NCI-H460 (cell line): ENCODE measurements at regions not wholly inside any gene's neighbourhood (a gene's known extent, or its start where the extent isn't known, plus 50 kb on each side); places are given as distances from the start of the nearest gene placed in this dataset.

Experiments used
- DNase-seq: peaks from one replicate; pipeline ENCODE4 v3.0.0-alpha.2; 2016; ENCODE audit warnings: low read depth; ENCODE audit errors: extremely low read depth

- no peak for DNase-seq
Observed at GRCh38 chr7:11290863-11291262, 317.2 kb downstream of the PHF14 start.

- no peak for DNase-seq
Observed at GRCh38 chr7:11294218-11294617, 320.5 kb downstream of the PHF14 start.

GRCh38 chr7:11294965-11295364, 321.3 kb downstream of the PHF14 start:
- DNase-seq: no peak

GRCh38 chr7:11297126-11297625, 323.5 kb downstream of the PHF14 start:
- DNase-seq: no peak

GRCh38 chr7:11297764-11298163, 324.1 kb downstream of the PHF14 start:
- DNase-seq: no peak

GRCh38 chr7:11298220-11298619, 324.5 kb downstream of the PHF14 start:
- DNase-seq: no peak

- no peak for DNase-seq
Observed at GRCh38 chr7:11300241-11300640, 326.6 kb downstream of the PHF14 start.

- DNase-seq: no peak
Observed at GRCh38 chr7:11302121-11302520, 328.4 kb downstream of the PHF14 start.

GRCh38 chr7:11313801-11314200, 340.1 kb downstream of the PHF14 start:
- no peak for DNase-seq

- DNase-seq: no peak
Observed at GRCh38 chr7:11315666-11316258, 342.1 kb downstream of the PHF14 start.

- no peak for DNase-seq
Observed at GRCh38 chr7:11317766-11318165, 344.1 kb downstream of the PHF14 start.

- no peak for DNase-seq
Observed at GRCh38 chr7:11319491-11320274, 346.0 kb downstream of the PHF14 start.
